HCT116 (cell line): ENCODE measurements at regions not wholly inside any gene's neighbourhood (a gene's known extent, or its start where the extent isn't known, plus 50 kb on each side); places are given as distances from the start of the nearest gene placed in this dataset.

Experiments used
- SIN3A ChIP-seq: IDR thresholded peaks from 2 replicates; pipeline ENCODE4 v1.6.1; 2012; ENCODE audit warnings: low read depth
- ZNF274 ChIP-seq: fragments of 200-500 bp; sonication (Bioruptor generic); IDR thresholded peaks from 2 replicates; pipeline ENCODE4 v1.6.1; 2014; ENCODE audit warnings: mild to moderate bottlenecking, low read depth, low read length, inconsistent platforms
- TF ChIP-seq, protein P1 (sequence below): IDR thresholded peaks from 2 replicates; pipeline ENCODE4 v1.6.1; 2012
- TF ChIP-seq, protein P2 (sequence below), 3 experiments: fragments of 200-600 bp in 1 of 3; sonication (generic) in 1 of 3; IDR thresholded peaks in 2 of 3; conservative IDR thresholded peaks in 1 of 3; 2 replicates each; pipeline ENCODE4 v1.5.1; 2012 to 2017; ENCODE audit warnings: low read depth in 2 of 3, low read length in 2 of 3, antibody characterized with exemption in 1 of 3, borderline replicate concordance in 1 of 3, control low read depth in 1 of 3, mild to moderate bottlenecking in 1 of 3, mixed read lengths in 1 of 3, mixed run types in 1 of 3, moderate library complexity in 1 of 3; ENCODE audit not compliant: insufficient read depth in 1 of 3

DNA sequence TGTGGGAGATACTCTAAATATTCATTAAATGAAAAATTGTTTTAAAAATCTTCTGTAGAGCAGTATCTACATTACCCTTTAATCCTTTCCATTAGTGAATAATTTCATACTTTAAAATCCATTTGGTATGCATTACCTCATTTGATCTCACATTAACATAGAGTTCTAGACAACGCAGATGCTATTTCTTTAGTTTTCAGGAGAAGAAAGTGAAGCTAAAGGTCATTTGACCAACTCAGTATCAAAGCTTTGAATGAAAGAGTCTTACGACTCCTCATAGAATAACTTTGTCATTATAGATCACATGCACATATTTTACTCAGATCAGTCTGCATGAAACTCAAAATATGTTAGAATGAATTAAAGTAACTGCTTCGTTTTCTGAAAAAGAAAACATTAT is 460.2 kb downstream of the DNAJB9 start:
- no peak for TF ChIP-seq SIN3A
- TF ChIP-seq, protein P1, sequence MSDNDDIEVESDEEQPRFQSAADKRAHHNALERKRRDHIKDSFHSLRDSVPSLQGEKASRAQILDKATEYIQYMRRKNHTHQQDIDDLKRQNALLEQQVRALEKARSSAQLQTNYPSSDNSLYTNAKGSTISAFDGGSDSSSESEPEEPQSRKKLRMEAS = no peak
- TF ChIP-seq, protein P2, sequence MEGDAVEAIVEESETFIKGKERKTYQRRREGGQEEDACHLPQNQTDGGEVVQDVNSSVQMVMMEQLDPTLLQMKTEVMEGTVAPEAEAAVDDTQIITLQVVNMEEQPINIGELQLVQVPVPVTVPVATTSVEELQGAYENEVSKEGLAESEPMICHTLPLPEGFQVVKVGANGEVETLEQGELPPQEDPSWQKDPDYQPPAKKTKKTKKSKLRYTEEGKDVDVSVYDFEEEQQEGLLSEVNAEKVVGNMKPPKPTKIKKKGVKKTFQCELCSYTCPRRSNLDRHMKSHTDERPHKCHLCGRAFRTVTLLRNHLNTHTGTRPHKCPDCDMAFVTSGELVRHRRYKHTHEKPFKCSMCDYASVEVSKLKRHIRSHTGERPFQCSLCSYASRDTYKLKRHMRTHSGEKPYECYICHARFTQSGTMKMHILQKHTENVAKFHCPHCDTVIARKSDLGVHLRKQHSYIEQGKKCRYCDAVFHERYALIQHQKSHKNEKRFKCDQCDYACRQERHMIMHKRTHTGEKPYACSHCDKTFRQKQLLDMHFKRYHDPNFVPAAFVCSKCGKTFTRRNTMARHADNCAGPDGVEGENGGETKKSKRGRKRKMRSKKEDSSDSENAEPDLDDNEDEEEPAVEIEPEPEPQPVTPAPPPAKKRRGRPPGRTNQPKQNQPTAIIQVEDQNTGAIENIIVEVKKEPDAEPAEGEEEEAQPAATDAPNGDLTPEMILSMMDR (IDR thresholded peaks at IDR 0.05 in 2 of 3, conservative IDR thresholded peaks at IDR 0.05 in 1 of 3; ENCODE audit: borderline replicate concordance in 1 of 3, insufficient read depth in 1 of 3, low read depth in 2 of 3, low read length in 2 of 3) = no peak
- no peak for TF ChIP-seq ZNF274
